Gastrocnemius medialis (tissue), 4 donors: ENCODE measurements at regions not wholly inside any gene's neighbourhood (a gene's known extent, or its start where the extent isn't known, plus 50 kb on each side); places are given as distances from the start of the nearest gene placed in this dataset.

Experiments used
- POLR2A ChIP-seq, 2 donors: fragments of 450-650 bp; IDR thresholded peaks; one replicate each; pipeline ENCODE4 v1.6.1; 2017; ENCODE audit warnings: antibody characterized with exemption in 2 of 2, mild to moderate bottlenecking in 2 of 2, moderate library complexity in 2 of 2
- TF ChIP-seq, protein P1 (sequence below), 5 experiments: fragments of 450-650 bp in 3 of 5; fragments of 200-600 bp in 2 of 5; sonication (generic) in 2 of 5; IDR thresholded peaks in 4 of 5; conservative IDR thresholded peaks in 1 of 5; 1 replicate in 4 of 5; 2 replicates in 1 of 5; pipeline ENCODE4 v1.5.1; 2016 to 2019; ENCODE audit warnings: antibody characterized with exemption in 5 of 5, mild to moderate bottlenecking in 3 of 5, moderate library complexity in 3 of 5

GRCh38 chr9:105178076-105178475 is 66.4 kb upstream of the SLC44A1 start:
- TF ChIP-seq, protein P1, sequence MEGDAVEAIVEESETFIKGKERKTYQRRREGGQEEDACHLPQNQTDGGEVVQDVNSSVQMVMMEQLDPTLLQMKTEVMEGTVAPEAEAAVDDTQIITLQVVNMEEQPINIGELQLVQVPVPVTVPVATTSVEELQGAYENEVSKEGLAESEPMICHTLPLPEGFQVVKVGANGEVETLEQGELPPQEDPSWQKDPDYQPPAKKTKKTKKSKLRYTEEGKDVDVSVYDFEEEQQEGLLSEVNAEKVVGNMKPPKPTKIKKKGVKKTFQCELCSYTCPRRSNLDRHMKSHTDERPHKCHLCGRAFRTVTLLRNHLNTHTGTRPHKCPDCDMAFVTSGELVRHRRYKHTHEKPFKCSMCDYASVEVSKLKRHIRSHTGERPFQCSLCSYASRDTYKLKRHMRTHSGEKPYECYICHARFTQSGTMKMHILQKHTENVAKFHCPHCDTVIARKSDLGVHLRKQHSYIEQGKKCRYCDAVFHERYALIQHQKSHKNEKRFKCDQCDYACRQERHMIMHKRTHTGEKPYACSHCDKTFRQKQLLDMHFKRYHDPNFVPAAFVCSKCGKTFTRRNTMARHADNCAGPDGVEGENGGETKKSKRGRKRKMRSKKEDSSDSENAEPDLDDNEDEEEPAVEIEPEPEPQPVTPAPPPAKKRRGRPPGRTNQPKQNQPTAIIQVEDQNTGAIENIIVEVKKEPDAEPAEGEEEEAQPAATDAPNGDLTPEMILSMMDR (IDR thresholded peaks at IDR 0.05 in 4 of 5, conservative IDR thresholded peaks at IDR 0.05 in 1 of 5): no peak
- no peak for TF ChIP-seq POLR2A (IDR thresholded peaks at IDR 0.05)
